WTC11 (cell line): ENCODE measurements at regions not wholly inside any gene's neighbourhood (a gene's known extent, or its start where the extent isn't known, plus 50 kb on each side); places are given as distances from the start of the nearest gene placed in this dataset.

ENCODE experiments used
- ATAC-seq: fragments of 200-7000 bp; cut with Tn5 transposase; 2 replicates; pipeline ENCODE4 v1.10.0; 2021; ENCODE audit warnings: mild to moderate bottlenecking, moderate library complexity
- CTCF ChIA-PET: fragments of 300-600 bp; sonication (Branson Sonifier 250); formaldehyde crosslinking; loops from one replicate; lab custom pipeline; 2021; ENCODE audit warnings: antibody characterized with exemption; lab: Charles Lee
- POLR2A ChIA-PET: fragments of 350-600 bp; sonication (Branson Sonifier 250); formaldehyde crosslinking; loops from one replicate; lab custom pipeline; 2021; ENCODE audit warnings: antibody characterized with exemption; lab: Charles Lee
- DNase-seq: peaks from one replicate; pipeline ENCODE4 v3.0.0; 2021; ENCODE audit warnings: low spot score
- H3K27ac Mint-ChIP-seq: 2 replicates; pipeline ENCODE4 v1.8.0; 2021; ENCODE audit warnings: mixed read lengths
- H3K27me3 Mint-ChIP-seq: 2 replicates; pipeline ENCODE4 v1.8.0; 2021; ENCODE audit warnings: low read depth, mild to moderate bottlenecking, moderate library complexity, mixed read lengths
- H3K36me3 Mint-ChIP-seq: 2 replicates; pipeline ENCODE4 v1.8.0; 2021; ENCODE audit warnings: mixed read lengths
- H3K4me1 Mint-ChIP-seq: 2 replicates; pipeline ENCODE4 v1.8.0; 2022; ENCODE audit warnings: mixed read lengths
- H3K4me3 Mint-ChIP-seq: 2 replicates; pipeline ENCODE4 v1.8.0; 2021; ENCODE audit warnings: mild to moderate bottlenecking, moderate library complexity, mixed read lengths
- H3K9me3 Mint-ChIP-seq: 2 replicates; pipeline ENCODE4 v1.8.0; 2021; ENCODE audit warnings: mixed read lengths
- EMX1 ChIP-seq: fragments of 250-450 bp; sonication (Bioruptor Pico); IDR thresholded peaks from 2 replicates; pipeline ENCODE4 v1.8.0; 2021; ENCODE audit warnings: mild to moderate bottlenecking
- FOXK1 ChIP-seq: sonication (generic); formaldehyde crosslinking; IDR thresholded peaks from 2 replicates; pipeline ENCODE4 v1.8.0; 2022; ENCODE audit warnings: mild to moderate bottlenecking, moderate library complexity, missing genetic modification reagents
- JUN ChIP-seq: sonication (generic); formaldehyde crosslinking; IDR thresholded peaks from 2 replicates; pipeline ENCODE4 v1.8.0; 2023; ENCODE audit warnings: mild to moderate bottlenecking, missing genetic modification reagents
- ZNF121 ChIP-seq: sonication (generic); formaldehyde crosslinking; IDR thresholded peaks from 2 replicates; pipeline ENCODE4 v1.8.0; 2023; ENCODE audit warnings: missing genetic modification reagents
- ZNF317 ChIP-seq: sonication (generic); formaldehyde crosslinking; IDR thresholded peaks from 2 replicates; pipeline ENCODE4 v1.8.1; 2023; ENCODE audit warnings: low read depth, mild to moderate bottlenecking, moderate library complexity, missing genetic modification reagents, borderline replicate concordance
- ZNF416 ChIP-seq: fragments of 250-450 bp; sonication (Bioruptor Pico); IDR thresholded peaks from 2 replicates; pipeline ENCODE4 v1.9.0; 2021; ENCODE audit warnings: mild to moderate bottlenecking, inconsistent platforms
- TF ChIP-seq, protein P1 (sequence below): sonication (generic); formaldehyde crosslinking; IDR thresholded peaks from 2 replicates; pipeline ENCODE4 v1.8.0; 2023; ENCODE audit warnings: mild to moderate bottlenecking, missing genetic modification reagents
- TF ChIP-seq, protein P2 (sequence below): sonication (generic); formaldehyde crosslinking; conservative IDR thresholded peaks from 2 replicates; pipeline ENCODE4 v1.8.1; 2022; ENCODE audit warnings: mild to moderate bottlenecking, missing genetic modification reagents
- TF ChIP-seq, protein P3 (sequence below): sonication (generic); formaldehyde crosslinking; IDR thresholded peaks from 2 replicates; pipeline ENCODE4 v1.8.1; 2022; ENCODE audit warnings: mild to moderate bottlenecking, missing genetic modification reagents, moderate library complexity, borderline replicate concordance
- TF ChIP-seq, protein P4 (sequence below): sonication (generic); formaldehyde crosslinking; IDR thresholded peaks from 2 replicates; pipeline ENCODE4 v1.8.1; 2022; ENCODE audit warnings: low read depth, missing genetic modification reagents, borderline replicate concordance
- TF ChIP-seq, protein P5 (sequence below): sonication (generic); formaldehyde crosslinking; IDR thresholded peaks from 2 replicates; pipeline ENCODE4 v1.8.1; 2023; ENCODE audit warnings: mild to moderate bottlenecking, missing genetic modification reagents
- TF ChIP-seq, protein P6 (sequence below): fragments of 250-450 bp; sonication (Bioruptor Pico); conservative IDR thresholded peaks from 2 replicates; pipeline ENCODE4 v1.9.0; 2021; ENCODE audit warnings: mild to moderate bottlenecking
- TF ChIP-seq, protein P7 (sequence below): sonication (generic); formaldehyde crosslinking; IDR thresholded peaks from 2 replicates; pipeline ENCODE4 v1.8.0; 2022; ENCODE audit warnings: missing genetic modification reagents

DNA sequence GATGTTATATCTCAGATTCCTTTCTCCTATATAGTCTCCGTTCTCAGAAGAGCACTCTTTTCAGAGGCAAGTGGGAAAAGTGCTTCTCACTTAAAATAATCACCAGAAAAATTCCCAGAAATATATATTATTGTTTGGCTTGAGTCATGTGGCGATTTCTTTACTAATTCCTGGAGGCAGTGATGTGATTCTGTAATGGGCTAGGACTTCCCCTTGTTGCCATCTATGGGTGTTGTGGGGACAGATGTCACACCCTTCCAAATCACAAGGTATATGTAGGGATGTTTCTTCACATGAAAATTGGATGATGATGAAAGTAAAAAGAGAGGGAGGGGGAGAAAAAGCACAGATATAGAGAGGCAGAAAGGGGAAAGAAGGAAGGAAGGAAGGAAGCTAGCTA, 553.4 kb downstream of the PPP4R3C start (continued):
- TF ChIP-seq JUN (CRISPR knock-in tag), result no peak
- TF ChIP-seq, protein P1, sequence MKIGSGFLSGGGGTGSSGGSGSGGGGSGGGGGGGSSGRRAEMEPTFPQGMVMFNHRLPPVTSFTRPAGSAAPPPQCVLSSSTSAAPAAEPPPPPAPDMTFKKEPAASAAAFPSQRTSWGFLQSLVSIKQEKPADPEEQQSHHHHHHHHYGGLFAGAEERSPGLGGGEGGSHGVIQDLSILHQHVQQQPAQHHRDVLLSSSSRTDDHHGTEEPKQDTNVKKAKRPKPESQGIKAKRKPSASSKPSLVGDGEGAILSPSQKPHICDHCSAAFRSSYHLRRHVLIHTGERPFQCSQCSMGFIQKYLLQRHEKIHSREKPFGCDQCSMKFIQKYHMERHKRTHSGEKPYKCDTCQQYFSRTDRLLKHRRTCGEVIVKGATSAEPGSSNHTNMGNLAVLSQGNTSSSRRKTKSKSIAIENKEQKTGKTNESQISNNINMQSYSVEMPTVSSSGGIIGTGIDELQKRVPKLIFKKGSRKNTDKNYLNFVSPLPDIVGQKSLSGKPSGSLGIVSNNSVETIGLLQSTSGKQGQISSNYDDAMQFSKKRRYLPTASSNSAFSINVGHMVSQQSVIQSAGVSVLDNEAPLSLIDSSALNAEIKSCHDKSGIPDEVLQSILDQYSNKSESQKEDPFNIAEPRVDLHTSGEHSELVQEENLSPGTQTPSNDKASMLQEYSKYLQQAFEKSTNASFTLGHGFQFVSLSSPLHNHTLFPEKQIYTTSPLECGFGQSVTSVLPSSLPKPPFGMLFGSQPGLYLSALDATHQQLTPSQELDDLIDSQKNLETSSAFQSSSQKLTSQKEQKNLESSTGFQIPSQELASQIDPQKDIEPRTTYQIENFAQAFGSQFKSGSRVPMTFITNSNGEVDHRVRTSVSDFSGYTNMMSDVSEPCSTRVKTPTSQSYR, result no peak
- TF ChIP-seq, protein P2, sequence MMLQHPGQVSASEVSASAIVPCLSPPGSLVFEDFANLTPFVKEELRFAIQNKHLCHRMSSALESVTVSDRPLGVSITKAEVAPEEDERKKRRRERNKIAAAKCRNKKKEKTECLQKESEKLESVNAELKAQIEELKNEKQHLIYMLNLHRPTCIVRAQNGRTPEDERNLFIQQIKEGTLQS (CRISPR knock-in tag), result no peak
- no peak for TF ChIP-seq ZNF416 (CRISPR knock-in tag)
- TF ChIP-seq, protein P3, sequence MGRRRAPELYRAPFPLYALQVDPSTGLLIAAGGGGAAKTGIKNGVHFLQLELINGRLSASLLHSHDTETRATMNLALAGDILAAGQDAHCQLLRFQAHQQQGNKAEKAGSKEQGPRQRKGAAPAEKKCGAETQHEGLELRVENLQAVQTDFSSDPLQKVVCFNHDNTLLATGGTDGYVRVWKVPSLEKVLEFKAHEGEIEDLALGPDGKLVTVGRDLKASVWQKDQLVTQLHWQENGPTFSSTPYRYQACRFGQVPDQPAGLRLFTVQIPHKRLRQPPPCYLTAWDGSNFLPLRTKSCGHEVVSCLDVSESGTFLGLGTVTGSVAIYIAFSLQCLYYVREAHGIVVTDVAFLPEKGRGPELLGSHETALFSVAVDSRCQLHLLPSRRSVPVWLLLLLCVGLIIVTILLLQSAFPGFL (CRISPR knock-in tag), result no peak
- no peak for TF ChIP-seq FOXK1
- TF ChIP-seq, protein P4, sequence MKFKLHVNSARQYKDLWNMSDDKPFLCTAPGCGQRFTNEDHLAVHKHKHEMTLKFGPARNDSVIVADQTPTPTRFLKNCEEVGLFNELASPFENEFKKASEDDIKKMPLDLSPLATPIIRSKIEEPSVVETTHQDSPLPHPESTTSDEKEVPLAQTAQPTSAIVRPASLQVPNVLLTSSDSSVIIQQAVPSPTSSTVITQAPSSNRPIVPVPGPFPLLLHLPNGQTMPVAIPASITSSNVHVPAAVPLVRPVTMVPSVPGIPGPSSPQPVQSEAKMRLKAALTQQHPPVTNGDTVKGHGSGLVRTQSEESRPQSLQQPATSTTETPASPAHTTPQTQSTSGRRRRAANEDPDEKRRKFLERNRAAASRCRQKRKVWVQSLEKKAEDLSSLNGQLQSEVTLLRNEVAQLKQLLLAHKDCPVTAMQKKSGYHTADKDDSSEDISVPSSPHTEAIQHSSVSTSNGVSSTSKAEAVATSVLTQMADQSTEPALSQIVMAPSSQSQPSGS, result no peak

DNA sequence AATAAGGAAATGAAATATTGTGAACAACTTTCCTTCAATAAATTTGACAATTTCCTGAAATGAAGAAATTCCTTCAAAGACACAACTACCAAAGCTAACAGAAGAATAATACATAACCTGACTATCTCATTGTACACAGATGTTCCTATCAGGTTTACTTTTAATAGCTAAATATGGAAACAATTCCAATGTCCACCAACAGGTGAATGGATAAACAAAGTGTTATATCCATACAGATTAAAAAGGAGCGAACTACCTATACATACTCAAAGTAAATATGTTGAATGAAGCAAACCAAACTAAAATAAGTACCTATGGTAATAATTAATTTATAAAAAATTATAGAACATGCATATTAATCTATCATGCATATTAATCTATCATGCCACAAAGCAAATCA, 554.9 kb downstream of the PPP4R3C start:
- POLR2A ChIA-PET, result no interaction called here
- Mint-ChIP-seq H3K9me3 (peaks cover 6% of the 10 kb centered on the region), H3K27ac (no peak overlapping the region), H3K4me1 (no peaks in the 10 kb centered on the region), H3K4me3 (no peak overlapping the region), H3K36me3 (peaks cover 4% of the 10 kb centered on the region), H3K27me3 (no peaks in the 10 kb centered on the region; the same call in 1 of the 2 replicates)
- DNase-seq, result no peak
- TF ChIP-seq, protein P5, sequence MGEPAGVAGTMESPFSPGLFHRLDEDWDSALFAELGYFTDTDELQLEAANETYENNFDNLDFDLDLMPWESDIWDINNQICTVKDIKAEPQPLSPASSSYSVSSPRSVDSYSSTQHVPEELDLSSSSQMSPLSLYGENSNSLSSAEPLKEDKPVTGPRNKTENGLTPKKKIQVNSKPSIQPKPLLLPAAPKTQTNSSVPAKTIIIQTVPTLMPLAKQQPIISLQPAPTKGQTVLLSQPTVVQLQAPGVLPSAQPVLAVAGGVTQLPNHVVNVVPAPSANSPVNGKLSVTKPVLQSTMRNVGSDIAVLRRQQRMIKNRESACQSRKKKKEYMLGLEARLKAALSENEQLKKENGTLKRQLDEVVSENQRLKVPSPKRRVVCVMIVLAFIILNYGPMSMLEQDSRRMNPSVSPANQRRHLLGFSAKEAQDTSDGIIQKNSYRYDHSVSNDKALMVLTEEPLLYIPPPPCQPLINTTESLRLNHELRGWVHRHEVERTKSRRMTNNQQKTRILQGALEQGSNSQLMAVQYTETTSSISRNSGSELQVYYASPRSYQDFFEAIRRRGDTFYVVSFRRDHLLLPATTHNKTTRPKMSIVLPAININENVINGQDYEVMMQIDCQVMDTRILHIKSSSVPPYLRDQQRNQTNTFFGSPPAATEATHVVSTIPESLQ (CRISPR knock-in tag), result no peak
- no peak for TF ChIP-seq ZNF317 (CRISPR knock-in tag)
- no peak for TF ChIP-seq EMX1
- TF ChIP-seq, protein P6, sequence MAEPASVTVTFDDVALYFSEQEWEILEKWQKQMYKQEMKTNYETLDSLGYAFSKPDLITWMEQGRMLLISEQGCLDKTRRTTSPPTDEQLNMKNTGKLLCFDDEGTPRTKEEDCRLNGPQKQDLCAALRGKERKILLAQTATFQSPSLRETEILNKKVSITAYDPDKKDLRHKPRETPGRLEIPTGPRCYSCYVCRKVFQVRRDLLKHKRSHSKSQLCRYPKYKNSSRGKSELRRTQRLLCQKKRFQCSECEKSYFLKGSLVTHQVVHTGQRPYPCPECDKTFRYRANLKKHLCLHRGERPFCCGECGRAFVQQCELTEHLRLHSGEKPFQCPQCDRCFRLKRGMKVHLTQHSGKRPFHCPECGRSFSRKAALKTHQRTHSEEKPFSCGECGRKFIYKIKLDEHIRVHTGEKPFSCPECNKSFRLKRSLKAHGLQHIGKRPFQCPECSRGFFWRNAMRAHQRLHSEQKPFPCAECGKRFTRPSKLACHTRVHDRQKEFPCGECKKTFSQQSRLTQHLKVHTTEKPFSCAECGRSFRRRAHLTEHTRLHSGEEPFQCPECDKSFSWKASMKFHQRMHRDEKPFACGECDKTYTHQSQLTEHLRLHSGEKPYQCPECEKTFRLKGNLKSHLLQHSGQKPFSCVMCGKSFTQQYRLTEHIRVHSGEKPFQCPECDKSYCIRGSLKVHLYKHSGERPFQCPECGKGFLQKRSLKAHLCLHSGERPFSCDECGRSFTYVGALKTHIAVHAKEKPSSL (CRISPR knock-in tag), result no peak
- TF ChIP-seq, protein P7, sequence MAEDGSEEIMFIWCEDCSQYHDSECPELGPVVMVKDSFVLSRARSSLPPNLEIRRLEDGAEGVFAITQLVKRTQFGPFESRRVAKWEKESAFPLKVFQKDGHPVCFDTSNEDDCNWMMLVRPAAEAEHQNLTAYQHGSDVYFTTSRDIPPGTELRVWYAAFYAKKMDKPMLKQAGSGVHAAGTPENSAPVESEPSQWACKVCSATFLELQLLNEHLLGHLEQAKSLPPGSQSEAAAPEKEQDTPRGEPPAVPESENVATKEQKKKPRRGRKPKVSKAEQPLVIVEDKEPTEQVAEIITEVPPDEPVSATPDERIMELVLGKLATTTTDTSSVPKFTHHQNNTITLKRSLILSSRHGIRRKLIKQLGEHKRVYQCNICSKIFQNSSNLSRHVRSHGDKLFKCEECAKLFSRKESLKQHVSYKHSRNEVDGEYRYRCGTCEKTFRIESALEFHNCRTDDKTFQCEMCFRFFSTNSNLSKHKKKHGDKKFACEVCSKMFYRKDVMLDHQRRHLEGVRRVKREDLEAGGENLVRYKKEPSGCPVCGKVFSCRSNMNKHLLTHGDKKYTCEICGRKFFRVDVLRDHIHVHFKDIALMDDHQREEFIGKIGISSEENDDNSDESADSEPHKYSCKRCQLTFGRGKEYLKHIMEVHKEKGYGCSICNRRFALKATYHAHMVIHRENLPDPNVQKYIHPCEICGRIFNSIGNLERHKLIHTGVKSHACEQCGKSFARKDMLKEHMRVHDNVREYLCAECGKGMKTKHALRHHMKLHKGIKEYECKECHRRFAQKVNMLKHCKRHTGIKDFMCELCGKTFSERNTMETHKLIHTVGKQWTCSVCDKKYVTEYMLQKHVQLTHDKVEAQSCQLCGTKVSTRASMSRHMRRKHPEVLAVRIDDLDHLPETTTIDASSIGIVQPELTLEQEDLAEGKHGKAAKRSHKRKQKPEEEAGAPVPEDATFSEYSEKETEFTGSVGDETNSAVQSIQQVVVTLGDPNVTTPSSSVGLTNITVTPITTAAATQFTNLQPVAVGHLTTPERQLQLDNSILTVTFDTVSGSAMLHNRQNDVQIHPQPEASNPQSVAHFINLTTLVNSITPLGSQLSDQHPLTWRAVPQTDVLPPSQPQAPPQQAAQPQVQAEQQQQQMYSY (CRISPR knock-in tag), result no peak
- TF ChIP-seq ZNF121 (CRISPR knock-in tag), result no peak
- ATAC-seq, result no peak
- CTCF ChIA-PET, result no interaction called here
